IMR-90 (cell line): ENCODE measurements at regions not wholly inside any gene's neighbourhood (a gene's known extent, or its start where the extent isn't known, plus 50 kb on each side); places are given as distances from the start of the nearest gene placed in this dataset.

Experiments
- ATAC-seq: fragments of 200-7000 bp; cut with Tn5 transposase; 2 replicates; pipeline ENCODE4 v1.9.1; 2020; ENCODE audit warnings: low read depth, mild to moderate bottlenecking, moderate library complexity
- BruUV-seq: library from RNA; stranded (reverse); fragments of 400-500 nt; replicated peaks from 2 replicates; lab custom pipeline; 2021; lab: Mats Ljungman, UMichigan
- CTCF ChIA-PET: fragments of 300-600 bp; formaldehyde crosslinking; extraction: SDS; loops from one replicate; lab custom pipeline; 2021; ENCODE audit warnings: antibody characterized with exemption; lab: Yijun Ruan, JAX
- POLR2A ChIA-PET: fragments of 300-600 bp; sonication (Branson Sonifier 250); formaldehyde crosslinking; loops from one replicate; lab custom pipeline; 2022; ENCODE audit warnings: antibody characterized with exemption; ENCODE audit not compliant: unreplicated experiment; lab: Charles Lee
- DNase-seq: peaks from one replicate; pipeline ENCODE4 v3.0.0; 2013
- H2AFZ ChIP-seq: replicated peaks from 2 replicates; pipeline ENCODE3; 2013; ENCODE audit warnings: low read length, mild to moderate bottlenecking; ENCODE audit not compliant: poor library complexity
- H2AK5ac ChIP-seq: 2 replicates; pipeline ENCODE4 v1.6.1; 2013; ENCODE audit warnings: low read depth, low read length, inconsistent platforms
- H2AK9ac ChIP-seq: replicated peaks from 2 replicates; pipeline ENCODE3; 2013; ENCODE audit warnings: mild to moderate bottlenecking, low read depth, low read length, moderate library complexity; ENCODE audit not compliant: poor library complexity
- H2BK120ac ChIP-seq: 2 replicates; pipeline ENCODE4 v1.6.1; 2013; ENCODE audit warnings: low read depth, low read length, inconsistent platforms
- H2BK15ac ChIP-seq: 3 replicates; pipeline ENCODE4 v1.6.1; 2013; ENCODE audit warnings: low read depth, low read length, inconsistent platforms
- H2BK20ac ChIP-seq: 2 replicates; pipeline ENCODE4 v1.6.1; 2013; ENCODE audit warnings: low read depth, mild to moderate bottlenecking, inconsistent platforms, low read length, moderate library complexity
- H2BK5ac ChIP-seq: 2 replicates; pipeline ENCODE4 v1.6.1; 2013; ENCODE audit warnings: mild to moderate bottlenecking, low read depth, low read length, inconsistent platforms; ENCODE audit not compliant: poor library complexity, severe bottlenecking
- H3K14ac ChIP-seq: replicated peaks from 2 replicates; pipeline ENCODE4 v1.6.1; 2013; ENCODE audit warnings: low read depth, low read length, inconsistent platforms
- H3K18ac ChIP-seq: 2 replicates; pipeline ENCODE4 v1.6.1; 2013; ENCODE audit warnings: low read depth, low read length, control low read depth
- H3K23ac ChIP-seq: 2 replicates; pipeline ENCODE4 v1.6.1; 2013; ENCODE audit warnings: low read depth, low read length, inconsistent platforms
- H3K27ac ChIP-seq: 2 replicates; pipeline ENCODE4 v1.5.1; 2013; ENCODE audit warnings: mild to moderate bottlenecking, control low read depth, low read length; ENCODE audit not compliant: insufficient read depth
- H3K27me3 ChIP-seq: 2 replicates; pipeline ENCODE4 v1.6.1; 2013; ENCODE audit warnings: low read length; ENCODE audit not compliant: control insufficient read depth, insufficient read depth
- H3K36me3 ChIP-seq: 2 replicates; pipeline ENCODE4 v1.6.1; 2013; ENCODE audit warnings: low read length, mixed read lengths; ENCODE audit not compliant: control insufficient read depth, insufficient read depth
- H3K4ac ChIP-seq: 2 replicates; pipeline ENCODE4 v1.6.1; 2013; ENCODE audit warnings: low read depth, low read length, inconsistent platforms
- H3K4me1 ChIP-seq: 2 replicates; pipeline ENCODE4 v1.6.1; 2013; ENCODE audit warnings: low read length, mixed read lengths; ENCODE audit not compliant: control insufficient read depth, insufficient read depth
- H3K4me2 ChIP-seq: 2 replicates; pipeline ENCODE4 v1.6.1; 2013; ENCODE audit warnings: low read depth, mild to moderate bottlenecking, control low read depth, low read length, moderate library complexity
- H3K4me3 ChIP-seq: 2 replicates; pipeline ENCODE4 v1.5.1; 2013; ENCODE audit warnings: low read depth, mild to moderate bottlenecking, control low read depth, low read length, moderate library complexity; ENCODE audit not compliant: insufficient read depth
- H3K56ac ChIP-seq: 2 replicates; pipeline ENCODE4 v1.6.1; 2013; ENCODE audit warnings: low read length, inconsistent platforms; ENCODE audit not compliant: insufficient read depth; ENCODE audit errors: extremely low read depth
- H3K79me1 ChIP-seq, 2 experiments: 2 replicates each; pipeline ENCODE4 v1.6.1; 2013; ENCODE audit warnings: low read length in 2 of 2, inconsistent platforms in 1 of 2, low read depth in 1 of 2
- H3K9ac ChIP-seq: 2 replicates; pipeline ENCODE4 v1.6.1; 2013; ENCODE audit warnings: low read depth, low read length, control low read depth
- H3K9me1 ChIP-seq: 2 replicates; pipeline ENCODE4 v1.6.1; 2013; ENCODE audit warnings: low read length, inconsistent platforms; ENCODE audit not compliant: insufficient read depth
- H3K9me3 ChIP-seq: 2 replicates; pipeline ENCODE4 v1.6.1; 2013; ENCODE audit warnings: low read length; ENCODE audit not compliant: control insufficient read depth, insufficient read depth
- H4K20me1 ChIP-seq: 2 replicates; pipeline ENCODE4 v1.6.1; 2013; ENCODE audit warnings: low read length, inconsistent platforms; ENCODE audit not compliant: insufficient read depth
- H4K5ac ChIP-seq: 2 replicates; pipeline ENCODE4 v1.6.1; 2013; ENCODE audit warnings: mild to moderate bottlenecking, low read depth, low read length, control low read depth
- H4K8ac ChIP-seq, 2 experiments: 2 replicates each; pipeline ENCODE4 v1.6.1; 2013; ENCODE audit warnings: low read depth in 2 of 2, low read length in 2 of 2, control low read depth in 1 of 2, inconsistent platforms in 1 of 2
- H4K91ac ChIP-seq: 2 replicates; pipeline ENCODE4 v1.6.1; 2013; ENCODE audit warnings: low read depth, low read length, inconsistent platforms; ENCODE audit not compliant: insufficient read depth
- CEBPB ChIP-seq: IDR thresholded peaks from 2 replicates; pipeline ENCODE4 v1.6.1; 2012; ENCODE audit warnings: low read depth, low read length, improper control_type of control experiment
- CHD1 ChIP-seq: IDR thresholded peaks from 2 replicates; pipeline ENCODE4 v1.6.1; 2012; ENCODE audit warnings: low read depth, low read length, improper control_type of control experiment
- CTCF ChIP-seq: conservative IDR thresholded peaks from 2 replicates; pipeline ENCODE4 v1.5.1; 2012; ENCODE audit warnings: mild to moderate bottlenecking, low read depth, low read length, improper control_type of control experiment
- ELK1 ChIP-seq: fragments of 150-350 bp; IDR thresholded peaks from 2 replicates; pipeline ENCODE4 v1.6.1; 2016; ENCODE audit warnings: low read depth, mild to moderate bottlenecking, low read length, moderate library complexity, borderline replicate concordance
- FOS ChIP-seq: fragments of 150-350 bp; IDR thresholded peaks from 2 replicates; pipeline ENCODE4 v1.6.1; 2016; ENCODE audit warnings: low read depth, low read length
- MAFK ChIP-seq: IDR thresholded peaks from 2 replicates; pipeline ENCODE4 v1.6.1; 2012; ENCODE audit warnings: low read depth, low read length, improper control_type of control experiment
- MAZ ChIP-seq: IDR thresholded peaks from 2 replicates; pipeline ENCODE4 v1.6.1; 2012; ENCODE audit warnings: low read depth, mild to moderate bottlenecking, low read length, improper control_type of control experiment, moderate library complexity, borderline replicate concordance
- MXI1 ChIP-seq: IDR thresholded peaks from 2 replicates; pipeline ENCODE4 v1.6.1; 2012; ENCODE audit warnings: low read depth, mild to moderate bottlenecking, low read length, moderate library complexity, borderline replicate concordance
- NFE2L2 ChIP-seq: fragments of 150-350 bp; IDR thresholded peaks from 2 replicates; pipeline ENCODE4 v1.6.1; 2016; ENCODE audit warnings: low read depth, mild to moderate bottlenecking, low read length
- POLR2A ChIP-seq: IDR thresholded peaks from 2 replicates; pipeline ENCODE4 v1.6.1; 2012; ENCODE audit warnings: mild to moderate bottlenecking, low read depth, low read length
- RAD21 ChIP-seq: IDR thresholded peaks from 2 replicates; pipeline ENCODE4 v1.6.1; 2012; ENCODE audit warnings: low read length, improper control_type of control experiment
- RCOR1 ChIP-seq: IDR thresholded peaks from 2 replicates; pipeline ENCODE4 v1.6.1; 2012; ENCODE audit warnings: mild to moderate bottlenecking, low read length, improper control_type of control experiment; ENCODE audit not compliant: insufficient replicate concordance
- SMC3 ChIP-seq: fragments of 150-350 bp; IDR thresholded peaks from 2 replicates; pipeline ENCODE4 v1.6.1; 2016; ENCODE audit warnings: low read depth, mild to moderate bottlenecking, antibody characterized with exemption, low read length, moderate library complexity
- USF2 ChIP-seq: fragments of 150-350 bp; IDR thresholded peaks from 2 replicates; pipeline ENCODE4 v1.6.1; 2017; ENCODE audit warnings: mild to moderate bottlenecking, antibody characterized with exemption, low read length, low read depth
- WGBS, 2 experiments: methylation state at CpG; one replicate each; pipeline versions ENCODE4 v1.1.5 to v1.1.7; 2013; ENCODE audit warnings: missing lambda C conversion rate in 2 of 2; ENCODE audit not compliant: insufficient read length in 1 of 2; ENCODE audit errors: extremely low coverage in 2 of 2; 5-methylcytosine and 5-hydroxymethylcytosine counted together
- dilution Hi-C: fragments of 300-500 bp; cut with HindIII; formaldehyde crosslinking; loops from one replicate; pipeline ENCODE4 v1.14.3; 2018; ENCODE audit warnings: low sequenced_read_pairs; ENCODE audit not compliant: unreplicated experiment
- in situ Hi-C: fragments of 300-500 bp; cut with MboI; formaldehyde crosslinking; loops from 3 replicates; pipeline ENCODE4 v1.14.3; 2019; ENCODE audit warnings: low sequenced_read_pairs, inconsistent platforms, mixed read lengths
- intact Hi-C: fragments of 100-400 bp; cut with micrococcal nuclease; formaldehyde crosslinking; loops from 2 replicates; pipeline ENCODE4 v1.10.0; 2022

GRCh38 chr16:60091529-60091928, 1357.4 kb upstream of the GOT2 start:
- no peak overlapping the region for H2AFZ ChIP-seq
- H3K23ac ChIP-seq = no peak overlapping the region
- H3K9me1 ChIP-seq = no peaks in the 10 kb centered on the region
- H3K4ac ChIP-seq = no peak overlapping the region
- H2BK120ac ChIP-seq = no peak overlapping the region
- H2AK9ac ChIP-seq = no peak overlapping the region
- TF ChIP-seq CEBPB (no peak), RAD21 (no peak), CTCF (no peak), MAFK (no peak), USF2 (no peak), ELK1 (no peak), POLR2A (no peak), NFE2L2 (no peak), FOS (no peak), RCOR1 (no peak), MAZ (no peak), SMC3 (no peak), MXI1 (no peak), CHD1 (no peak)
- intact Hi-C loops (no loop called here), in situ Hi-C loops (no loop called here), dilution Hi-C loops (no loop called here)
- H4K8ac ChIP-seq = no peak overlapping the region
- no peak overlapping the region for H3K27ac ChIP-seq
- no peak for ATAC-seq
- H2AK5ac ChIP-seq = no peak overlapping the region
- H3K18ac ChIP-seq = no peak overlapping the region
- H3K36me3 ChIP-seq = no peaks in the 10 kb centered on the region
- H2BK5ac ChIP-seq = no peak overlapping the region
- no peaks in the 10 kb centered on the region for H3K27me3 ChIP-seq
- H2BK15ac ChIP-seq = no peak overlapping the region
- H4K91ac ChIP-seq = no peak overlapping the region
- no peaks in the 10 kb centered on the region for H3K79me1 ChIP-seq
- H3K4me3 ChIP-seq = no peak overlapping the region
- POLR2A ChIA-PET = no interaction called here
- DNase-seq = no peak
- CTCF ChIA-PET = interaction anchor here (0.7 kb wide), 1 partner anchor 1088 kb away, joined by 4 read pairs; no protein-coding TSS in a partner anchor
- no peak overlapping the region for H4K5ac ChIP-seq
- no CpG with 5 or more reads among the region's 3 CpGs for WGBS, 2 experiments
- no peak overlapping the region for H2BK20ac ChIP-seq
- no TSS peak for BruUV-seq
- no peak overlapping the region for H3K14ac ChIP-seq
- no peaks in the 10 kb centered on the region for H3K4me1 ChIP-seq
- H3K9me3 ChIP-seq = no peaks in the 10 kb centered on the region
- H4K20me1 ChIP-seq = no peaks in the 10 kb centered on the region
- H3K9ac ChIP-seq = no peak overlapping the region
- no peak overlapping the region for H3K56ac ChIP-seq
- H3K4me2 ChIP-seq = no peak overlapping the region
